OCI-LY3 (cell line): ENCODE measurements at regions not wholly inside any gene's neighbourhood (a gene's known extent, or its start where the extent isn't known, plus 50 kb on each side); places are given as distances from the start of the nearest gene placed in this dataset.

Source experiments
- H2AFZ ChIP-seq: fragments of 200-600, 300-600 bp; shearing (Covaris generic); 2 replicates; pipeline ENCODE4 v1.6.0; 2014; ENCODE audit warnings: antibody characterized with exemption, low read depth, low read length
- H3K27ac ChIP-seq: fragments of 200-600, 300-600 bp; sonication (generic); 2 replicates; pipeline ENCODE4 v1.5.1; 2014; ENCODE audit warnings: mild to moderate bottlenecking, low read length, moderate library complexity, mixed read lengths
- H3K27me3 ChIP-seq: fragments of 200-600, 300-600 bp; sonication (generic); 2 replicates; pipeline ENCODE4 v1.6.1; 2014; ENCODE audit warnings: low read depth, low read length, mixed read lengths
- H3K36me3 ChIP-seq: fragments of 200-600, 300-600 bp; sonication (generic); replicated peaks from 2 replicates; pipeline ENCODE3; 2014; ENCODE audit warnings: low read depth, low read length, mixed read lengths
- H3K4me1 ChIP-seq: fragments of 300-600, 200-600 bp; sonication (generic); 2 replicates; pipeline ENCODE4 v1.6.1; 2014; ENCODE audit warnings: low read length, mixed read lengths
- H3K4me2 ChIP-seq: fragments of 200-600, 300-600 bp; sonication (generic); 2 replicates; pipeline ENCODE4 v1.6.1; 2014; ENCODE audit warnings: low read length, mixed read lengths
- H3K4me3 ChIP-seq: fragments of 300-600, 200-600 bp; sonication (generic); 2 replicates; pipeline ENCODE4 v1.5.1; 2014; ENCODE audit warnings: antibody characterized with exemption, mild to moderate bottlenecking, low read length, moderate library complexity
- H3K79me2 ChIP-seq: fragments of 300-600, 200-600 bp; shearing (Covaris generic); 2 replicates; pipeline ENCODE4 v1.6.1; 2014; ENCODE audit warnings: mild to moderate bottlenecking, low read length, mixed read lengths
- H3K9ac ChIP-seq: fragments of 300-600, 200-600 bp; shearing (Covaris generic); 2 replicates; pipeline ENCODE4 v1.6.0; 2014; ENCODE audit warnings: mild to moderate bottlenecking, low read length, moderate library complexity
- H3K9me3 ChIP-seq: fragments of 200-600, 300-600 bp; shearing (Covaris generic); 2 replicates; pipeline ENCODE4 v1.6.1; 2014; ENCODE audit warnings: low read length, mixed read lengths; ENCODE audit not compliant: insufficient read depth
- H4K20me1 ChIP-seq: fragments of 200-600, 300-600 bp; sonication (generic); 2 replicates; pipeline ENCODE4 v1.6.1; 2016; ENCODE audit warnings: low read length, mixed read lengths; ENCODE audit not compliant: insufficient read depth
- EZH2phosphoT487 ChIP-seq: fragments of 200-600 bp; shearing (Covaris generic); IDR thresholded peaks from 2 replicates; pipeline ENCODE4 v1.6.1; 2018; ENCODE audit warnings: antibody characterized with exemption, mixed run types, low read depth
- TF ChIP-seq, protein P1 (sequence below): fragments of 200-600, 300-600 bp; sonication (generic); IDR thresholded peaks from 2 replicates; pipeline ENCODE4 v1.5.1; 2014; ENCODE audit warnings: antibody characterized with exemption, low read length, low read depth

DNA sequence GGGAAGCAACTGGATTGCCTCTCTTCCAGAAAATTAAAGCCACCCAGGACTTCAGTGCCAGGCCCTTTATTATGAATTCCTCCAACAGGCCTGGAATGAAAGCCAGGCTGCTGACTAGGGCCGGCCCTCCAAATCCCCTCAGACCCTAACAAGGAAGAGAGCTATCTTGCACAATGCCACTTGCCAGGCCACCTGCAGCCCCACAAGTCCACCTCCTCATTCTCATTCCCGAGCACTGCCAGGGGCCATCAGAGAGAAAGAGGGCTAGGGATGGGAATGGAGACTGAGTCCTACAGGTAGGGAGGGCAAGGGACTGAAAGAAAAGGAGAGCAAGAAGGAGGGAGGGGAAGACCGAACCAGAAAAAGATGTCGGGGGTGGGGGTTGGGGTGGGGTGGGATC is 86.5 kb downstream of the MRPL14 start:
- Histone ChIP-seq H3K4me2 (no peak overlapping the region), H3K9ac (no peak overlapping the region), H3K4me1 (peaks cover under 1% of the 10 kb centered on the region; the same call in 1 of the 2 replicates), H2AFZ (no peak overlapping the region), H3K4me3 (no peak overlapping the region), H3K9me3 (no peaks in the 10 kb centered on the region; the same call in 1 of the 2 replicates), H3K36me3 (no peaks in the 10 kb centered on the region), H3K27me3 (peaks cover 4% of the 10 kb centered on the region; the same call in 1 of the 2 replicates), H3K27ac (no peak overlapping the region), H3K79me2 (no peaks in the 10 kb centered on the region), H4K20me1 (no peaks in the 10 kb centered on the region)
- no peak for TF ChIP-seq EZH2phosphoT487
- TF ChIP-seq, protein P1, sequence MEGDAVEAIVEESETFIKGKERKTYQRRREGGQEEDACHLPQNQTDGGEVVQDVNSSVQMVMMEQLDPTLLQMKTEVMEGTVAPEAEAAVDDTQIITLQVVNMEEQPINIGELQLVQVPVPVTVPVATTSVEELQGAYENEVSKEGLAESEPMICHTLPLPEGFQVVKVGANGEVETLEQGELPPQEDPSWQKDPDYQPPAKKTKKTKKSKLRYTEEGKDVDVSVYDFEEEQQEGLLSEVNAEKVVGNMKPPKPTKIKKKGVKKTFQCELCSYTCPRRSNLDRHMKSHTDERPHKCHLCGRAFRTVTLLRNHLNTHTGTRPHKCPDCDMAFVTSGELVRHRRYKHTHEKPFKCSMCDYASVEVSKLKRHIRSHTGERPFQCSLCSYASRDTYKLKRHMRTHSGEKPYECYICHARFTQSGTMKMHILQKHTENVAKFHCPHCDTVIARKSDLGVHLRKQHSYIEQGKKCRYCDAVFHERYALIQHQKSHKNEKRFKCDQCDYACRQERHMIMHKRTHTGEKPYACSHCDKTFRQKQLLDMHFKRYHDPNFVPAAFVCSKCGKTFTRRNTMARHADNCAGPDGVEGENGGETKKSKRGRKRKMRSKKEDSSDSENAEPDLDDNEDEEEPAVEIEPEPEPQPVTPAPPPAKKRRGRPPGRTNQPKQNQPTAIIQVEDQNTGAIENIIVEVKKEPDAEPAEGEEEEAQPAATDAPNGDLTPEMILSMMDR: no peak

DNA sequence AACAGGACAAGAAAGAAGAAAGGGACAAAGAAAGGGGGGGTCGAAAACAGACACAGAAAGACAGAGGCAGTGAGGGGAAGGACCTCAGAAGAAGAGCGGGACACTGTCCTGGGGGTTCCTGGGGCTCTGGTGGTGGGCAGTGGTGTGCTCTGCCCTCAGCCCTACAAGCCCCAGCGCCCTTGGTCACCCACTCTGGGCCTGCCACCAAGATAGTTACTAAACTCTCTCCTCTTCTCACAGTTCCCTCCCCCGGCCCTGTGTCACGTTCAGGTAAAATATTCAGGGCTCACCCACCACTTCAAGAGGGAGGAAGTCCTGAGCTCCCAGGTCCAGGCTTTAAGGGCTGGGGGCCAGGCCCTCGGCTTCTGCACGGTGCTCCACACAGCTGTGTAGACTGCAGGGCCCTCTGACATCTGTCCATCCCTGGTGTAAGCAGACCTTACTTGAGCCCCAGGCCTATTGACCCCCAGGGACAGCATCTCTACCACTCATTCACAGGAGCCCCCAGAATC is 87.4 kb downstream of the MRPL14 start:
- H3K9me3 ChIP-seq: no peaks in the 10 kb centered on the region; the same call in 1 of the 2 replicates
- H3K36me3 ChIP-seq: no peaks in the 10 kb centered on the region
- peaks cover 5% of the 10 kb centered on the region; the same call in 1 of the 2 replicates for H3K4me1 ChIP-seq
- H3K4me3 ChIP-seq: no peak overlapping the region
- H4K20me1 ChIP-seq: no peaks in the 10 kb centered on the region
- H3K79me2 ChIP-seq: no peaks in the 10 kb centered on the region
- H3K27me3 ChIP-seq: peaks cover 4% of the 10 kb centered on the region; the same call in 1 of the 2 replicates
- TF ChIP-seq EZH2phosphoT487: no peak
- TF ChIP-seq, protein P1: no peak
- no peak overlapping the region for H3K9ac ChIP-seq
- no peak overlapping the region for H3K4me2 ChIP-seq
- H2AFZ ChIP-seq: no peak overlapping the region
- no peak overlapping the region for H3K27ac ChIP-seq

DNA sequence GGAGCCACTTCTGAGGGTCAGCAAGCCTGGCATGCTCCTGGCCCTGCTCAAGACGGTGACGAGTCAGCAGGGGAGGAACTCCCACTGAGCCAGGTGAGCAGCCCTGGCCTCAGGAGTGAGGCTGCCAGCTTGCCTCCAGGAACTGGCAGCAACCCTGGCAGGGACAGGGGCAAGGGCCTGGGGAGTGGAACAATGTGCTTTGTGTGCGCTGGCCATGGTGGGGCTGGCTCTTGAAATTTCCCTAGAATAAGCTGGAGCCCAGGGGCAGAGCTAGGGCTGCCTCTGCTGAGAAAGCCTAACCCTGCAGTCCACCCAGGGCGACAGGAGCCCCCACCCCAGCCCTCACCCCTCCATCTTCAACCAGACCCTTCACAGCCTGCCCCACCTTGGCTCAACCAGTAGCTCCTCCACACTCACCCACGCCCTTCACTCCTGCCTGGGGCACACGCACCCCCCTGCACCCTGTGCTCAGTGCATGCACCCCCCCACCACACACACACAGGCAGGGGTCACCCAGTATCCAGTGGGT is 88.0 kb downstream of the MRPL14 start:
- Histone ChIP-seq H3K79me2 (no peaks in the 10 kb centered on the region), H3K9ac (no peak overlapping the region), H3K9me3 (no peaks in the 10 kb centered on the region), H3K4me2 (no peak overlapping the region), H3K4me1 (peaks cover 5% of the 10 kb centered on the region; the same call in 1 of the 2 replicates), H3K4me3 (no peak overlapping the region), H4K20me1 (no peaks in the 10 kb centered on the region), H2AFZ (no peak overlapping the region), H3K27me3 (peaks cover 4% of the 10 kb centered on the region; the same call in 1 of the 2 replicates), H3K36me3 (no peaks in the 10 kb centered on the region), H3K27ac (no peak overlapping the region)
- TF ChIP-seq, protein P1: no peak
- TF ChIP-seq EZH2phosphoT487: no peak

DNA sequence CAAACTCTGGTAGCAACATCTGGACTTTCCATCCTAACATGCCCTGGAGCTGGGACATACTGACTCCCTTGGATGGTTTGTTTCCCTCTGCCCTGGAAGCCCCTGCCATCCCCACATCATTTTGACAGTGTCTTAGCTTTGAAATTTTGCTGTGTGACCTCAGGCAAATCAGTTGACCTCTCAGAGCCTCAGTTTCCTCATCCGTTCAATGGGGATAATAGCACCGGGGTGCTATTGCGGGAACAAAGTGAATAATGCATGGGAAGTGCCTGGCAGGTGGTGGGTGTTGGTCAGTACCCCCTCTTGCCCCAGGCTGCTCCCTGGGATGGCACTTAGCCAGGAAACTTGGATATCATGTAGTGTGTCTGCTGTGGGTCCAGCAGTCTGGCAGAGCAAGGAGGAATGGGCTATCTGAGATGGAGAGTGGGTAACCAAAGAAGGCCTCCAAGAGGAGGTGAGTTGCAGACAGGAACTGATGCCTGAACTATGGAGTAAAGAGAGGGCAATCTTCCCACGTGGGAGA is 88.6 kb downstream of the MRPL14 start:
- TF ChIP-seq, protein P1: no peak
- Histone ChIP-seq H3K27me3 (peaks cover 4% of the 10 kb centered on the region; the same call in 1 of the 2 replicates), H3K27ac (no peak overlapping the region), H3K4me1 (peaks cover 5% of the 10 kb centered on the region; the same call in 1 of the 2 replicates), H3K4me2 (no peak overlapping the region), H3K9me3 (no peaks in the 10 kb centered on the region), H3K79me2 (no peaks in the 10 kb centered on the region), H3K36me3 (no peaks in the 10 kb centered on the region), H4K20me1 (no peaks in the 10 kb centered on the region), H2AFZ (no peak overlapping the region), H3K4me3 (no peak overlapping the region), H3K9ac (no peak overlapping the region)
